Cardiac muscle cell (in vitro differentiated cells and primary cell): ENCODE measurements at regions not wholly inside any gene's neighbourhood (a gene's known extent, or its start where the extent isn't known, plus 50 kb on each side); places are given as distances from the start of the nearest gene placed in this dataset.

Experiments
- DNase-seq, 2 donors: peaks; one replicate each; pipeline versions ENCODE4 v3.0.0 to v3.0.0-alpha.2; 2010 to 2017; ENCODE audit warnings: low read depth in 1 of 2, low spot score in 1 of 2
- H3K27ac ChIP-seq: fragments of 200-600 bp; sonication (generic); 2 replicates; pipeline ENCODE4 v1.5.1; 2016
- H3K27me3 ChIP-seq: fragments of 200-600 bp; sonication (generic); 2 replicates; pipeline ENCODE4 v1.6.0; 2016; ENCODE audit warnings: control low read depth
- H3K36me3 ChIP-seq: fragments of 200-600 bp; sonication (generic); 2 replicates; pipeline ENCODE4 v1.5.1; 2016; ENCODE audit warnings: control low read depth
- H3K4me1 ChIP-seq: fragments of 200-600 bp; sonication (generic); 2 replicates; pipeline ENCODE4 v1.8.1; 2017; ENCODE audit warnings: low read depth, mild to moderate bottlenecking, mixed run types
- H3K4me3 ChIP-seq: fragments of 200-600 bp; sonication (generic); 2 replicates; pipeline ENCODE4 v1.5.1; 2016; ENCODE audit warnings: mild to moderate bottlenecking
- H3K9me3 ChIP-seq: fragments of 200-600 bp; sonication (generic); 2 replicates; pipeline ENCODE4 v1.5.1; 2017; ENCODE audit warnings: low read depth, mild to moderate bottlenecking, control low read depth
- TF ChIP-seq, protein P1 (sequence below): IDR thresholded peaks from 2 replicates; pipeline ENCODE4 v1.5.1; 2012; ENCODE audit warnings: low read depth, mild to moderate bottlenecking, low read length

DNA sequence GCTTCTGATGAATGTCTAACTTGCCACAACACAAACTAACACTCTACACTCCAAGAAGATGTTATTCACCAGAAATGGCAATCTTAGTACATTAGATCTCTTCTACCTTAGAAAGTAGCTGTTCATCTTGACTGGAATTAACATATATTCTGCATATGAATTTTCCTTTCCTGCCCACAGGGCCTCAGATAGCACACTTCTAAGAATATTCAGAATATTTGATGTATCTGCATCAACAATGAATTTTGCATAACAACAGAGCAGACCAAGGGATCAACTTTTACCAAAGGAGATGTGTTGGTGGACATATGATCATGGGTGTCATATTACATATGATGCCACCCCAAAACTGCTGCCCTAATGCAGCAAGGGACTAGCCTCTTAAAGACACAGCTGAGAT, 960.8 kb upstream of the GHITM start:
- H3K27me3 ChIP-seq = no peaks in the 10 kb centered on the region
- no peak overlapping the region for H3K4me3 ChIP-seq
- no peaks in the 10 kb centered on the region for H3K36me3 ChIP-seq
- no peaks in the 10 kb centered on the region for H3K4me1 ChIP-seq
- no peak overlapping the region for H3K27ac ChIP-seq
- DNase-seq = no peak
- TF ChIP-seq, protein P1, sequence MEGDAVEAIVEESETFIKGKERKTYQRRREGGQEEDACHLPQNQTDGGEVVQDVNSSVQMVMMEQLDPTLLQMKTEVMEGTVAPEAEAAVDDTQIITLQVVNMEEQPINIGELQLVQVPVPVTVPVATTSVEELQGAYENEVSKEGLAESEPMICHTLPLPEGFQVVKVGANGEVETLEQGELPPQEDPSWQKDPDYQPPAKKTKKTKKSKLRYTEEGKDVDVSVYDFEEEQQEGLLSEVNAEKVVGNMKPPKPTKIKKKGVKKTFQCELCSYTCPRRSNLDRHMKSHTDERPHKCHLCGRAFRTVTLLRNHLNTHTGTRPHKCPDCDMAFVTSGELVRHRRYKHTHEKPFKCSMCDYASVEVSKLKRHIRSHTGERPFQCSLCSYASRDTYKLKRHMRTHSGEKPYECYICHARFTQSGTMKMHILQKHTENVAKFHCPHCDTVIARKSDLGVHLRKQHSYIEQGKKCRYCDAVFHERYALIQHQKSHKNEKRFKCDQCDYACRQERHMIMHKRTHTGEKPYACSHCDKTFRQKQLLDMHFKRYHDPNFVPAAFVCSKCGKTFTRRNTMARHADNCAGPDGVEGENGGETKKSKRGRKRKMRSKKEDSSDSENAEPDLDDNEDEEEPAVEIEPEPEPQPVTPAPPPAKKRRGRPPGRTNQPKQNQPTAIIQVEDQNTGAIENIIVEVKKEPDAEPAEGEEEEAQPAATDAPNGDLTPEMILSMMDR = no peak
- H3K9me3 ChIP-seq = no peaks in the 10 kb centered on the region

DNA sequence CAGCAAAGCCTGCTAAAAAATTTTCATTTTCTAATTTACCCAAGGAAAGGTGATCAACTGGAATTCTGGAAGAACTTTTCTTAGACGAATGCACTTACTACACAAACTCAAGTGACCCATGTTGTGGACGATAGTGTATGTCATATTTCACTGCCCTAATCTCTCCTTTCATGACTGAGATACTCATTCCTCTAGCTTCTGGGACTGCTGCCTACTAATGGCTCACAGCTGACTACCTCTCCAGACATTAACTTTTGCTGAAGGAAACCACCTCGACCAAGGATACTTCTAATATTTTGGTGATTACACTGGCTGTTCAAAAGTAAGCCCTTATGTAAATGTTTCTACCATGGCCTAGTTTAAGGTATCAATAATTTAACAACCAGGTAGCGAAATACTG, 959.9 kb upstream of the GHITM start:
- no peak for DNase-seq
- Histone ChIP-seq H3K9me3 (no peaks in the 10 kb centered on the region), H3K4me1 (no peaks in the 10 kb centered on the region), H3K36me3 (no peaks in the 10 kb centered on the region), H3K27me3 (no peaks in the 10 kb centered on the region), H3K27ac (no peak overlapping the region), H3K4me3 (no peak overlapping the region)
- TF ChIP-seq, protein P1 = no peak

DNA sequence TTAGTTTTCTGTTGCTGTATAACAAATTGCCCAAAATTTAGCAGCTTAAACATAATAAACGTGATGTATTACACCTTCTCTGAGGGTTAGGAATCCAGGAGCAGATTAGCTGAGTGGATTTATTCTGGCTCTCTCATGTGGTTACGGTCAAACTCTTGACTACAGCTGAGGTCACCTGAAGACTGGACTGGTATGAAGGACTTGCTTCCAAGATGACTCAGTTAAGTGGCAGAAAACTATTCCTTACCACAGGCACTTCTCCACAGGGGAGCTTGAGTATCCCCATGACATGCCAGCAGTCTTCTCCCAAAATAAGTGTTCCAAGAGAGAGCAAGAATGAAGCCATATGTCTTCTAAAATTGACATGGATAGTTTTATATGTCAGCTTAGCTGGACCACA, 957.2 kb upstream of the GHITM start:
- Histone ChIP-seq H3K36me3 (no peaks in the 10 kb centered on the region), H3K4me1 (no peaks in the 10 kb centered on the region), H3K4me3 (no peak overlapping the region), H3K27ac (no peak overlapping the region), H3K27me3 (no peaks in the 10 kb centered on the region), H3K9me3 (no peaks in the 10 kb centered on the region)
- TF ChIP-seq, protein P1 = no peak
- no peak for DNase-seq

DNA sequence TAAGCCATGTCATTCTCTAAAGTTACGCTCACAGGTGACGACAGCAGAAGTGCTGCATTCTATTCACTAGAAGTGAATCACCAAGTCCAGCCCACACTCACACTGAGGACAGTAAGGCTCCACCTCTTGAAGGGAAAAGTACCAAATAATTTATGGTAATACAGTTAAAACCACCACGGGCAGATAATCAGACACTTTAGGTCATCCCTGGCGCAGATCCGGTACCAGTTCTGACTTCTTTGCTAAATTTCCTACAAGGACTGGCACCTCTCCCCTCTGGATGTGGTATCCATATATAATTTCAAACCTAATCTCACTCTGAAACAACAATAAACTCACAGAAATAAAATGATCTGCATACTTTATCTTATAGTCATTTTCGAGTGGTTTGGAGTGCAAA, 954.7 kb upstream of the GHITM start:
- no peaks in the 10 kb centered on the region for H3K4me1 ChIP-seq
- TF ChIP-seq, protein P1 = no peak
- no peak overlapping the region for H3K4me3 ChIP-seq
- no peak for DNase-seq
- H3K27me3 ChIP-seq = no peaks in the 10 kb centered on the region
- no peak overlapping the region for H3K27ac ChIP-seq
- H3K9me3 ChIP-seq = no peaks in the 10 kb centered on the region
- H3K36me3 ChIP-seq = no peaks in the 10 kb centered on the region

DNA sequence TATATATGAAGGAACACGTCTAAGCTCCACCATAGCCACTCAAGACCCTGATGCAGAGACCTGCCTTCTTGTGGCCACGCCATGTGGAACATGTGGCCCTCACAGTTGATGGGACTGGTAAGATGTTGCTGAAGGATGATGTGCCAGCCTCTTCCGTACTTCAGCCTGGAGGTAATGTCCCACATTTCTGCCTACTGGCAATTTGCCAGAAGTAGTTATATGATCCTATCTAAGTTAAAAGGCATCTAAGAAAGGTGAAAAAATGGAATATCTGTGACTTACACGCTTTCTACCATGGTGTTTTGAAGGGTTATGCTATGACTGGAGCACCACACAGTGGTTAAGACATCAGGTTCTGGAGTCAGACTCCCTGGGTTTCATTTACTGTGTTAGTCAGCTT, 948.7 kb upstream of the GHITM start:
- Histone ChIP-seq H3K4me1 (no peaks in the 10 kb centered on the region), H3K27me3 (no peaks in the 10 kb centered on the region), H3K4me3 (no peak overlapping the region), H3K36me3 (no peaks in the 10 kb centered on the region), H3K27ac (no peak overlapping the region), H3K9me3 (no peaks in the 10 kb centered on the region)
- DNase-seq = no peak
- TF ChIP-seq, protein P1 = no peak

DNA sequence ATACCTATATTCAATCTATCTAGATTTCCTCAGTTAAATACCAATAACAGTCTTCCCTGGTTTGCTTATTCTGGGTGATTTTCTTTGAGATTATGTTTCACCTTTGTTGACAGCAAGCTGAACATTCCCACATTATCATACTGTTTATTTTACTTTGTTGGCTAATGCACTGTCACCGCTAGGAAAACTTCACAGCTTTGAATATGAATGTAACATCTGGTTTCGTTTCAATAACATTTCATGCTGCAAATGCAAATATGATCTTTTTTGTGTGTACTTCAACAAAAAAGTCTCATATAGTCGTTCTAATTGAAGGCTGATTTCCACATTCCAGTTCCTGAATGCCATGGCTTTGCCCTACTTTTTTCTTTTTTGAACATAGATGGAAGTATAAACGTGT, 946.3 kb upstream of the GHITM start:
- TF ChIP-seq, protein P1 = no peak
- H3K4me3 ChIP-seq = no peak overlapping the region
- no peaks in the 10 kb centered on the region for H3K27me3 ChIP-seq
- H3K36me3 ChIP-seq = no peaks in the 10 kb centered on the region
- H3K9me3 ChIP-seq = no peaks in the 10 kb centered on the region
- H3K27ac ChIP-seq = no peak overlapping the region
- no peaks in the 10 kb centered on the region for H3K4me1 ChIP-seq
- DNase-seq = no peak
